Activated B cell treated with CpG ODN at 0.5 μM for 24 hours (primary cell): ENCODE measurements at regions not wholly inside any gene's neighbourhood (a gene's known extent, or its start where the extent isn't known, plus 50 kb on each side); places are given as distances from the start of the nearest gene placed in this dataset.
"Not testable (repeated sequence)": the region's sequence is repeated elsewhere in the genome, so short reads cannot be mapped to it uniquely, and the experiment has no call there.

Experiments used
- ATAC-seq: fragments of 200-7000 bp; cut with Tn5 transposase; one replicate; pipeline ENCODE4 v1.10.0; 2021; ENCODE audit warnings: low read depth, mild to moderate bottlenecking, moderate library complexity
- CTCF ChIA-PET: fragments of 350-600 bp; sonication (Branson Sonifier 250); formaldehyde crosslinking; loops from one replicate; lab custom pipeline; 2021; ENCODE audit warnings: antibody characterized with exemption; lab: Charles Lee
- POLR2A ChIA-PET: fragments of 350-600 bp; sonication (Branson Sonifier 250); formaldehyde crosslinking; loops from one replicate; lab custom pipeline; 2021; ENCODE audit warnings: antibody characterized with exemption; lab: Charles Lee
- DNase-seq: peaks from one replicate; pipeline ENCODE4 v3.0.0; 2022
- H3K27ac Mint-ChIP-seq: one replicate; pipeline ENCODE4 v1.8.0; 2020; ENCODE audit warnings: mixed read lengths
- H3K27me3 Mint-ChIP-seq: one replicate; pipeline ENCODE4 v1.8.0; 2021; ENCODE audit warnings: mixed read lengths
- H3K36me3 Mint-ChIP-seq: one replicate; pipeline ENCODE4 v1.8.0; 2021; ENCODE audit warnings: low read depth, mixed read lengths
- H3K4me1 Mint-ChIP-seq: one replicate; pipeline ENCODE4 v1.8.0; 2021; ENCODE audit warnings: mixed read lengths
- H3K4me3 Mint-ChIP-seq: one replicate; pipeline ENCODE4 v1.8.0; 2020; ENCODE audit warnings: mild to moderate bottlenecking, mixed read lengths
- H3K9me3 Mint-ChIP-seq: one replicate; pipeline ENCODE4 v1.8.0; 2020; ENCODE audit warnings: mixed read lengths
- intact Hi-C: fragments of 100-400 bp; cut with micrococcal nuclease; formaldehyde crosslinking; loops from one replicate; pipeline ENCODE4 v1.15.1; 2024
- TF ChIP-seq, protein P1 (sequence below): fragments of 200-600 bp; IDR thresholded peaks from one replicate; pipeline ENCODE4 v1.8.0; 2022; ENCODE audit warnings: antibody characterized with exemption, mild to moderate bottlenecking

DNA sequence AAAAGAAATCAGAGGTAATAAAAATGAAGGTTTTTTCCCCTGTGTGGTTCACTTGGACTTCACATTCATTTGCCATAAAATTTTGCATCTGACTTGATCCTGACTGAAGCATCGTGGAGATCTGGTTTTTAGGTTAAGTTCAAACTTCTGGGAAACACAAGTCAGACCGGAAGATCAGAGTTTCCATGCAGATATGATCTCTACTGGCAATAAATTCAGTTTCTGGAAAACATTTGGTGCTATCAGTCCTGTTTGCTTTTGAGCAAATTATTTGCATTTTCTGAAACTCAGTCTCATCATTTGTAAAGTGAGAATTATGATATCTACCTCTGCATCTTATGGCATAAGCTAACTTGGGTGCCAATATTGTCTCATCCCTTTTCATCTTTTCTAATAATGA lies 81.3 kb upstream of the KCNMA1 start:
- TF ChIP-seq, protein P1, sequence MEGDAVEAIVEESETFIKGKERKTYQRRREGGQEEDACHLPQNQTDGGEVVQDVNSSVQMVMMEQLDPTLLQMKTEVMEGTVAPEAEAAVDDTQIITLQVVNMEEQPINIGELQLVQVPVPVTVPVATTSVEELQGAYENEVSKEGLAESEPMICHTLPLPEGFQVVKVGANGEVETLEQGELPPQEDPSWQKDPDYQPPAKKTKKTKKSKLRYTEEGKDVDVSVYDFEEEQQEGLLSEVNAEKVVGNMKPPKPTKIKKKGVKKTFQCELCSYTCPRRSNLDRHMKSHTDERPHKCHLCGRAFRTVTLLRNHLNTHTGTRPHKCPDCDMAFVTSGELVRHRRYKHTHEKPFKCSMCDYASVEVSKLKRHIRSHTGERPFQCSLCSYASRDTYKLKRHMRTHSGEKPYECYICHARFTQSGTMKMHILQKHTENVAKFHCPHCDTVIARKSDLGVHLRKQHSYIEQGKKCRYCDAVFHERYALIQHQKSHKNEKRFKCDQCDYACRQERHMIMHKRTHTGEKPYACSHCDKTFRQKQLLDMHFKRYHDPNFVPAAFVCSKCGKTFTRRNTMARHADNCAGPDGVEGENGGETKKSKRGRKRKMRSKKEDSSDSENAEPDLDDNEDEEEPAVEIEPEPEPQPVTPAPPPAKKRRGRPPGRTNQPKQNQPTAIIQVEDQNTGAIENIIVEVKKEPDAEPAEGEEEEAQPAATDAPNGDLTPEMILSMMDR: no peak
- no peaks in the 10 kb centered on the region for H3K36me3 Mint-ChIP-seq
- CTCF ChIA-PET: interaction anchor here (1.0 to 1.5 kb wide), 2 partner anchors 8 to 119 kb away, joined by 3 to 6 read pairs; no protein-coding TSS in a partner anchor
- intact Hi-C loops: loop anchor here (1.0 to 2.0 kb wide), 2 partner anchors 118 to 1478 kb away; no protein-coding TSS in a partner anchor
- ATAC-seq (no peak), DNase-seq (no peak)
- peaks cover 11% of the 10 kb centered on the region for H3K27me3 Mint-ChIP-seq
- peaks cover under 1% of the 10 kb centered on the region for H3K9me3 Mint-ChIP-seq
- POLR2A ChIA-PET: no interaction called here
- H3K4me3 Mint-ChIP-seq: no peak overlapping the region
- peaks cover 2% of the 10 kb centered on the region for H3K4me1 Mint-ChIP-seq
- H3K27ac Mint-ChIP-seq: no peak overlapping the region

- POLR2A ChIA-PET: not testable (repeated sequence)
These were observed 80.7 kb upstream of the KCNMA1 start for GRCh38 chr10:77718312-77718711.

DNA sequence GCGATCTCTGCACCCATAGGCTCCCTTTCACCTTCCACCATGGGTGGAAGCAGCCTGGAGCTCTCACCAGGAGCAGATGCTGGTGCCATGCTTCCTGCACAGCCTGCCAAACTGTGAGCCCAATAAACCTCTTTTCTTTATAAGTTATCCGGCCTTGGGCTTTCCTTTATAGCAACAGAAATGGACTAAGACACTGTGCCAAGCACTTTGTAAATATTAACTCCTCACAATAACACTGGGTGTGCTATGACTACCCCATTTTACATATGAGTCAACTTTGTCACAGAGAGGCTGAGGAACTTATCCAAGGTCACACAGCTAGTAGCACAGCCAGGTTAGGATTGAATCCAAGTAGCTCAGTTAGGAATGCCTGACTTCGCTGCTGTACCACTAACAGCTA lies 79.7 kb upstream of the KCNMA1 start:
- TF ChIP-seq, protein P1: no peak
- no peak for ATAC-seq
- Mint-ChIP-seq H3K36me3 (no peaks in the 10 kb centered on the region), H3K27ac (no peak overlapping the region), H3K4me3 (no peak overlapping the region), H3K9me3 (no peaks in the 10 kb centered on the region), H3K4me1 (peaks cover 2% of the 10 kb centered on the region), H3K27me3 (peaks cover 19% of the 10 kb centered on the region)
- intact Hi-C loops: no loop called here
- POLR2A ChIA-PET: no interaction called here
- CTCF ChIA-PET: no interaction called here
- no peak for DNase-seq

More at GRCh38 chr10:77718312-77718711, 80.7 kb upstream of the KCNMA1 start:
- intact Hi-C loops: loop anchor here (2.0 kb wide), 1 partner anchor 1478 kb away; no protein-coding TSS in a partner anchor
- H3K4me1 Mint-ChIP-seq, H3K27ac Mint-ChIP-seq, H3K4me3 Mint-ChIP-seq, DNase-seq, CTCF ChIA-PET, ATAC-seq, H3K36me3 Mint-ChIP-seq, H3K9me3 Mint-ChIP-seq: not testable (repeated sequence)
- peaks cover 16% of the 10 kb centered on the region for H3K27me3 Mint-ChIP-seq

DNA sequence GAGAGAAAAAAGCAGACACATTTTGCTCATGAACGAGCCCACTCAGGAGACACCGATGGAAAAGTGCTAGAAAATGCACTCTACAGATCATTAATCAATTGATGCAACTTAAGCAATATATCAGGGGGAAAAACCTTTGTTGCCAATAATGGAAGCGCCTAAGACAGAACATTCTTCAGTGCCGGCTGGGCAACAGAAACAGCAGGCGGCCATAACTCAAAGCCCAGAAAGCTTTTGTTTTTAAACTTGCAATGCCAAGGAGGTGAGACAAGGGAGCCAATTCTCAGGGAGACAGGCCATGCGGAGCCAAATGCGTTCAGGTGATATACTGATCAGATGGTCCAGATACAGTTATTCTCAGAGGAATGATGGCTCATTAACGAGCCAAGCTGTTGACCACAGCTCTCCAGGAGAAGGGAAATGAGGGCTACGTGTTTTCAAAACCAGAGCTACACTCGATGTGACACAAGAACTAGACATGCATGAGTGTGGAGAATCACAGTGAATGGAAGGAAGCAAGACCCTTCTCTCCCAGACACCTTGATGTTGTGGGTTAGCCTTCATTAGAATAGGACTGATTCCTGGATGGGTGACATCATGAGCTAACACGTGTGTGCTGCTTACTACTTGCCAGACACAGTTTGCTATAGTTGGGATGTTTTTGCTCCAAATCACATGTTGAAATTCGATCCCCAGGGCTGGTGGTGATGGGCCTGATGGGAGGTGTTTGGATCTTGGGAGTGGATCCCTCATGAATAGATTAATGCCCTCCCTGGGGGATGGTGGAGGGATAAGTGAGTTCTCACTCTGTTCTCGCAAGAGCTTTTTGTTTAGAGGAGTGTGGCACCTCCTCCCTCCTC lies 79.1 kb upstream of the KCNMA1 start:
- H3K9me3 Mint-ChIP-seq: no peaks in the 10 kb centered on the region
- intact Hi-C loops: no loop called here
- no peaks in the 10 kb centered on the region for H3K36me3 Mint-ChIP-seq
- H3K4me3 Mint-ChIP-seq: no peak overlapping the region
- DNase-seq: no peak
- TF ChIP-seq, protein P1: no peak
- H3K27ac Mint-ChIP-seq: no peak overlapping the region
- ChIA-PET CTCF (interaction anchor here (1.3 kb wide), 1 partner anchor 543 kb away, joined by 3 read pairs; no protein-coding TSS in a partner anchor), POLR2A (no interaction called here)
- ATAC-seq: no peak
- H3K27me3 Mint-ChIP-seq: peaks cover 20% of the 10 kb centered on the region
- peaks cover 2% of the 10 kb centered on the region for H3K4me1 Mint-ChIP-seq

GRCh38 chr10:77715536-77715935 lies 77.9 kb upstream of the KCNMA1 start:
- H3K9me3 Mint-ChIP-seq: no peaks in the 10 kb centered on the region
- DNase-seq (no peak), ATAC-seq (no peak)
- ChIA-PET CTCF (interaction anchor here (1.3 kb wide), 1 partner anchor 541 kb away, joined by 3 read pairs; no protein-coding TSS in a partner anchor), POLR2A (no interaction called here)
- intact Hi-C loops: no loop called here
- H3K4me3 Mint-ChIP-seq: no peak overlapping the region
- H3K27ac Mint-ChIP-seq: no peak overlapping the region
- peaks cover 27% of the 10 kb centered on the region for H3K27me3 Mint-ChIP-seq
- TF ChIP-seq, protein P1: no peak
- H3K4me1 Mint-ChIP-seq: peaks cover 9% of the 10 kb centered on the region
- no peaks in the 10 kb centered on the region for H3K36me3 Mint-ChIP-seq
